NOMO-1 treated with dmso at 0.1 percent for 144 hours (cell line): ENCODE measurements at regions not wholly inside any gene's neighbourhood (a gene's known extent, or its start where the extent isn't known, plus 50 kb on each side); places are given as distances from the start of the nearest gene placed in this dataset.

Experiments
- DNase-seq: peaks from one replicate; lab custom pipeline; 2025; ENCODE audit not compliant: unreplicated experiment; lab: John Stamatoyannopoulos, UW

- DNase-seq: no peak
Observed at GRCh38 chr16:54489225-54490111, 202.9 kb upstream of the IRX3 start.

DNA sequence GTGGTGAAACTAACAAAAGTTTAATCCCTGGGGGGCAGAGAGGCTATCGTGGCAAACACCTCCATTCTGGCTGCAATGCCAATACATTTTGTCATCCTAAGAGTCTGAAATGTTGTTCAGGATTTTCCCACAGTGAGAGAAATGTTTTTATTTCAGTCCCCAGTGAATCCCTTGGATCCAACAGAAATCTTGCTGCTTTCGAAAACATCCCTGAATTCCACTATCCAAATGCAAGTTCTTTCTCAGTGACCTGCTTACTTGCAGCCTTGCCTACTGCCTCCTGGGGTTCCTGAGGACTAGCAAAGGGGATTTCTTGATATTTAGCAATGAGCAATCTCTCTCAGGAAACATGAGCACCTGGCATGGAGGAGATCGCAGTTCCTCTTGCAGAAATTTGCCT, 202.1 kb upstream of the IRX3 start:
- no peak for DNase-seq

- DNase-seq: no peak
Observed at GRCh38 chr16:54487933-54488332, 201.3 kb upstream of the IRX3 start.

GRCh38 chr16:54484700-54485099, 198.1 kb upstream of the IRX3 start:
- no peak for DNase-seq

DNA sequence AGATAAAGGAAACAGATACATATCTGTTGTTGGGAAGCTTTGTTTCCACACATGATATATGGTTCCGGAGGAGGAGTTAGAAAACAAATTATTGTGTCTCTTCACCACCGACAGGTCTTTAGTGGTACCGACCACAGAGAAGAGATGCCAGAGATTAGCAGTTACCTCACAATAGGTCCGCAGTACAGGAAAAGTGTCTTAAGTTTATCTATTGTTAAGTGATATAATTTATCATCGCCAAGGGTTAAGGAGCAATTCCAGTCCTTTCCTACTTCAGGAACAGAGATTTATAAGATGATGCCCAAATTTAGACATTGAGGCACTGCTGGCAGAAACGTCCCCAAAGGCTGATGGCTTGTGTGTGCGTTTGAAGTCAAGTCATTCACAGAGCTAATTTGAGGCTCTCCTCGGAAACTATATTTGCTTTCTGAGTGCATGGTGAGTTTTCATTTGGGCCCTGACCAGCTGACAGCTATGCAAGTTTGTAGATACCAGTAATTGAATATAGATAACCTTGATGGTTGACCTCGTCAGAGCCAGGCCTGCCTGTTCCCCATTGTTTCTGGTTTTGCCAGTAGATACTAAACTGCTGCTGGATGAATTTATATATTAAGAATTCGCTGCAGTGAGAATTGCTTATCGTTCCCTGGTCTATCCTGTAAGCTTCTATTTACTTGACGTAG, 196.4 kb upstream of the IRX3 start:
- no peak for DNase-seq

DNA sequence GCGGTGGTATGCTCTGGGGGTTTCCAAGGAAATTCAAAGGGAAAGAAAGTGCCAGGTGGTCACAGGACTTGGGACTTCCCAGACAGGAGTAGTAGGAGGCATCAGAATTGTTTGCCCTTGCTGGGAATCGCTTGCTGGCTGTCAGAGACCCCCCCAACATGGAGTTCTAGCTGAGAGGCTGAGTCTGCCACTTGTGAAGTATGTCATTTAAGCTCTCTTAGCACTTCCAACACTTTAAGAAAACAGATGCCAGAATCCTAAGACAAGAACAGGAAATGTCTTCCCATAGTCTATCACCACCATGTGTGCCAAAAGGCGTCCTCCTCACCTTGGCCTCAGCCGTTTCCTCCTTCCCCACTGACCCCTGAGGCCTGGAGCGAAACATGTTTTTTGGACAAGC, 193.8 kb upstream of the IRX3 start:
- DNase-seq: no peak

DNA sequence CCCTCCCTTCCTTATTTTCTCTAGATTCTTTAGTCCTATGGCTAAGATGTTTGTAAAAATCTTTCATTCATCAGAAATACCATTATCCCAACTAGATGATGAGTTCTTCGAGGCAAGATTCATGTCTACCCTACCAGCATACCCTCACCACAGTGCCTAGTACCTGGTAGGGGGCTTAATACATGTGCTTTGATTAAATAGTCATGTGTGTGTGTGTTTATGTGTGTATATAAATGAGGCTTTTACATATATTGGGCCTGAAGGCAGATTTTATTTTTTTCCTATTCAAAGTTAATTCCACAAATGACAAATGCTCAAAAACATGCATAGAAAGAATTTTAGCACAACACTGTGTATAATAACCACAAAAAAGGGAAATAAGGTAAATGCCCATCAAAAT, 193.0 kb upstream of the IRX3 start:
- DNase-seq: no peak

DNA sequence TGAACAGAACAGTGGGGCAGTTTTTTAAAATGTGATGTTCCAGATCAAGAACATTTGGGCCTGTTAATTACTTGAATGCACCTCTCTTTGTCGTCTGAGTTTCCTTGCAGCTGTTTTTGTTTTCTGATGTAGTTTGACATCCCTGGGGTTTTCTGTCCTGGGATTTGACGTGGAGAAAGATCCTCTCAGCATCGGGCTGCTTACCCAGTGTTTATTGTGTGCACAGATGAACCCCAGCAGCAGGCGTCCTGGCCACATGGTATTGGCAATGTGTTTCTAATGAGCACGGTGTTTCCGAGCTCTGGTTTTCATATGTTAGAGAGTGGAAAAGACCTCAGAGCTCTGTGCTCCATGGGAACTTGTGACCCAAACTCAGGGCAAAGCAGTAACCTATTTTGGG, 191.1 kb upstream of the IRX3 start:
- DNase-seq: no peak

- DNase-seq: no peak
Observed at GRCh38 chr16:54475019-54475601, 188.5 kb upstream of the IRX3 start.

DNA sequence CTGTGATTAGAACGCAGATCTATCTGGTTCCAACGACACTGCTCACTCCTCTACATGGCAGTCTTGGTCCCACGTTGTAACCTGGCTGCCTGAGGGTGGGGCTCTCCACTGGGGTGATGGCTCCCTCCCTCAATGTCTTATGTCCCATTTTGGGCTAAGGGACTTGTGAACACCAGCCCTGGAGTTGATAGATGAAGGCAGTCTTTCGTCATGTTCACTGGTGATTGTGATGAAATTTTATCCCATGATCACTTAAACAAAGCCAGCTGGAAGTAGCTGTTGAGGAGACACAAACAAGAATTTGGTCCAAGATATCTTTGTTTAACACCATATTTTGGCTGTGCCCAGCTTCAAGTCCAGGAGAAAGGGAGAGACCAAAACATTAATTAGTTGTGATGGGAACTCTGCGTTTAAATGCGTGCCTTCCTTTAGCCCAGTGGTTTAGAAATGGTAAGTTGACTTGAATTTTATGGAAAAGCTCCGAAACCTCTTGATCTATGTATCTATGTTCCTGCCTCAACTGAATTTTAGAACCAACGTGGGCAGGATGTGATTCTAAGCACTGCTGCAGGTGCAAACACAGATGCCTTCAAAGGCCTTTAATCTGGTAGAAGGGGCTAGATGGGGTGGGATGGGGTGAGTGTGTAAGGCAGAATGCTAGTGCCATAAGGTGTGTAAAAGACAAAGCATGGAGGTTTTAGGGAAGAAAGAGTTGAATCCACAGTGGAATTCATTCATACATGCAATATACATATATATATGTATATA, 186.8 kb upstream of the IRX3 start:
- no peak for DNase-seq

DNA sequence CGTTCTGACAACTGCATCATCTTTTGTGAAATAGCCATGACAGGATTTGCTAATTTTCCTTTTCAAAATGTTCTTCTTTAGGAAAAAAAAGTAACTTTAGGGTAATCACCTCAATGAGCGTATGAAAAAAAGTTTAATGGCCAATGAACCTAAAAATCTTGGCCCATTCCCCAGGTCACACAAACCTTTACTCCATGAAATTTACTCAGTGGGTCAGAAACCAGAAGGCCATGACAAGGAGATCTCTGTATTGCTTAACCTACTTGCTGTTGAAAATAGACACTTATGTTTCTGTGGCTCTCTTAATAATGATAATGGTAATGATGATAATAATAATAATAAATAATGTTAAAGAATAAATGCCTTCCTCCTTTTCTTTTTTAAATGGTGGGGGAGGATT, 180.8 kb upstream of the IRX3 start:
- DNase-seq: no peak

- no peak for DNase-seq
Observed at GRCh38 chr16:54466233-54466632, 179.6 kb upstream of the IRX3 start.

- DNase-seq: no peak
Observed at GRCh38 chr16:54465063-54465462, 178.5 kb upstream of the IRX3 start.

GRCh38 chr16:54462771-54463170, 176.2 kb upstream of the IRX3 start:
- no peak for DNase-seq

- no peak for DNase-seq
Observed at GRCh38 chr16:54462151-54462651, 175.6 kb upstream of the IRX3 start.

DNA sequence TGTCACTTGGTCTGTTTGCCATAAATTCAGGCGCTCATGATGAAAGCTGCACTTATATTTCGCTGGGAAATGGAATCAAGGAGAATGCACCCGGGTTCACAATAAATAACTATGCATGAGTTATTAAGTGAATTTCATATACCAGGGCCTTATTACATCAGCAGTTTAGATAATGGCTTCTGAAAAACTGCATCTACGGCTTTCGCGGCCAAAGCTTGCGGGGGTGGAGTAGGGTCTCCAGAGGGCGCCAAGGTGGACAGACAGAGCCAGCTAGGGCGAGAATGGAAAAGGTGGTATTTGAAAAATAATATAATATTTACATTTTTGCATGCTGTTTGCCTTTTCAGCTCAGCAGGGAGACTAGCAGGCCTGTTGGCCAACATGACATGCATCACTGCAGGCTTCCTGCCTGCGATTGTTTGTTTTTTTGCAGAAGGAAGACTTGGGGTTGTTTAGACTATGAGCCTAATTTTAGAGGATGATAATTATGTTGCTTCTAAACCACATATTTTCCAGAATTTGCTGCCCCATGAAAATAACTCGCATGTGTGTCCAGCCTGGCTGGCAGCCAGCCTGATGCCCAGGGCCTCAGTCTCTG, 173.8 kb upstream of the IRX3 start:
- DNase-seq: no peak

GRCh38 chr16:54459509-54460262, 173.1 kb upstream of the IRX3 start:
- DNase-seq: no peak

GRCh38 chr16:54458923-54459322, 172.3 kb upstream of the IRX3 start:
- DNase-seq: no peak

DNA sequence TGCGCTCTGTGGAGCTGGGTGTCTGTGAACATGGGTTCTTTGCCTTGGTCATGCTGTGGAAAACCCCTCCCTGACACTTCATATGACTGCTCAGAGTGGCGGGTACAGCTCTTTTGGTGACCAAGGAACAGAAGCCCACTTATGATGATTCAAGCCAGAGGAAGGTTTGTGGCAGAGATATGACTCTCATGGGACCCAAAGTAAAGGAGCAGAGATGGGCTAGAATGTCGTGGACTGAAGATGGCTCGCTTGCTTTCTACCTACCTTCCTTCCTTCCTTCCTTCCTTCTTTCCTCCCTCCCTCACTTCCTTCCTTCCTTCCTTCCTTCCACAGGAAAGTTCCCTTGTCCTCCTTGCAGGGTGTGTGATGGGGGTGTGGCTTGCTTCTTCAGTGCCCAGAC, 169.7 kb upstream of the IRX3 start:
- DNase-seq: no peak
